NCI-H2029 (cell line): ENCODE measurements at regions not wholly inside any gene's neighbourhood (a gene's known extent, or its start where the extent isn't known, plus 50 kb on each side); places are given as distances from the start of the nearest gene placed in this dataset.
"Not testable (repeated sequence)": the region's sequence is repeated elsewhere in the genome, so short reads cannot be mapped to it uniquely, and the experiment has no call there.

Experiments
- DNase-seq: peaks from one replicate; lab custom pipeline; 2025; lab: John Stamatoyannopoulos, UW

- no peak for DNase-seq
These were observed 785.6 kb downstream of the NR4A2 start for GRCh38 chr2:155546721-155547555.

- DNase-seq = not testable (repeated sequence)
These were observed 793.5 kb downstream of the NR4A2 start for GRCh38 chr2:155539028-155539427.

GRCh38 chr2:155528034-155528433 lies 804.5 kb downstream of the NR4A2 start:
- no peak for DNase-seq

GRCh38 chr2:155525199-155525598 lies 807.3 kb downstream of the NR4A2 start:
- no peak for DNase-seq

GRCh38 chr2:155519529-155520130 lies 812.9 kb downstream of the NR4A2 start:
- DNase-seq = no peak

GRCh38 chr2:155518094-155518493 lies 814.4 kb downstream of the NR4A2 start:
- no peak for DNase-seq

GRCh38 chr2:155517362-155517761 lies 815.2 kb downstream of the NR4A2 start:
- no peak for DNase-seq

- no peak for DNase-seq
These were observed 814.8 kb downstream of the KCNJ3 start for GRCh38 chr2:155513248-155513647.

GRCh38 chr2:155502766-155503165 lies 804.3 kb downstream of the KCNJ3 start:
- DNase-seq = no peak

- no peak for DNase-seq
These were observed 799.6 kb downstream of the KCNJ3 start for GRCh38 chr2:155498106-155498505.

GRCh38 chr2:155494744-155495143 lies 796.2 kb downstream of the KCNJ3 start:
- DNase-seq = no peak

GRCh38 chr2:155485141-155485842 lies 786.8 kb downstream of the KCNJ3 start:
- no peak for DNase-seq

GRCh38 chr2:155481141-155481540 lies 782.6 kb downstream of the KCNJ3 start:
- no peak for DNase-seq

- DNase-seq = not testable (repeated sequence)
These were observed 773.5 kb downstream of the KCNJ3 start for GRCh38 chr2:155472018-155472417.

GRCh38 chr2:155456222-155456621 lies 757.7 kb downstream of the KCNJ3 start:
- DNase-seq = no peak

- DNase-seq = no peak
These were observed 744.4 kb downstream of the KCNJ3 start for GRCh38 chr2:155442755-155443372.

GRCh38 chr2:155442088-155442487 lies 743.6 kb downstream of the KCNJ3 start:
- no peak for DNase-seq

GRCh38 chr2:155431004-155431507 lies 732.6 kb downstream of the KCNJ3 start:
- DNase-seq = no peak

GRCh38 chr2:155427470-155427869 lies 729.0 kb downstream of the KCNJ3 start:
- DNase-seq = no peak

- DNase-seq = no peak
These were observed 726.0 kb downstream of the KCNJ3 start for GRCh38 chr2:155424518-155424917.

GRCh38 chr2:155418753-155419152 lies 720.3 kb downstream of the KCNJ3 start:
- no peak for DNase-seq

- no peak for DNase-seq
These were observed 714.1 kb downstream of the KCNJ3 start for GRCh38 chr2:155412598-155412997.
